ENCODE measurements at regions not wholly inside any gene's neighbourhood (a gene's known extent, or its start where the extent isn't known, plus 50 kb on each side); places are given as distances from the start of the nearest gene placed in this dataset.

GRCh38 chr14:82122655-82123054, 589.0 kb upstream of the SEL1L start:
- no peak for ATAC-seq
- Histone ChIP-seq H3K27me3 (ENCODE audit: low read depth) (no peaks in the 10 kb centered on the region), H3K36me3 (no peaks in the 10 kb centered on the region), H3K27ac (no peak overlapping the region), H3K9me3 (no peaks in the 10 kb centered on the region), H3K4me3 (no peak overlapping the region), H3K4me1 (no peaks in the 10 kb centered on the region)
- DNase-seq = no peak
- intact Hi-C loops (cut with DNase I) = no loop called here
- TF ChIP-seq, protein P1, sequence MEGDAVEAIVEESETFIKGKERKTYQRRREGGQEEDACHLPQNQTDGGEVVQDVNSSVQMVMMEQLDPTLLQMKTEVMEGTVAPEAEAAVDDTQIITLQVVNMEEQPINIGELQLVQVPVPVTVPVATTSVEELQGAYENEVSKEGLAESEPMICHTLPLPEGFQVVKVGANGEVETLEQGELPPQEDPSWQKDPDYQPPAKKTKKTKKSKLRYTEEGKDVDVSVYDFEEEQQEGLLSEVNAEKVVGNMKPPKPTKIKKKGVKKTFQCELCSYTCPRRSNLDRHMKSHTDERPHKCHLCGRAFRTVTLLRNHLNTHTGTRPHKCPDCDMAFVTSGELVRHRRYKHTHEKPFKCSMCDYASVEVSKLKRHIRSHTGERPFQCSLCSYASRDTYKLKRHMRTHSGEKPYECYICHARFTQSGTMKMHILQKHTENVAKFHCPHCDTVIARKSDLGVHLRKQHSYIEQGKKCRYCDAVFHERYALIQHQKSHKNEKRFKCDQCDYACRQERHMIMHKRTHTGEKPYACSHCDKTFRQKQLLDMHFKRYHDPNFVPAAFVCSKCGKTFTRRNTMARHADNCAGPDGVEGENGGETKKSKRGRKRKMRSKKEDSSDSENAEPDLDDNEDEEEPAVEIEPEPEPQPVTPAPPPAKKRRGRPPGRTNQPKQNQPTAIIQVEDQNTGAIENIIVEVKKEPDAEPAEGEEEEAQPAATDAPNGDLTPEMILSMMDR (IDR thresholded peaks at IDR 0.05) = no peak

DNA sequence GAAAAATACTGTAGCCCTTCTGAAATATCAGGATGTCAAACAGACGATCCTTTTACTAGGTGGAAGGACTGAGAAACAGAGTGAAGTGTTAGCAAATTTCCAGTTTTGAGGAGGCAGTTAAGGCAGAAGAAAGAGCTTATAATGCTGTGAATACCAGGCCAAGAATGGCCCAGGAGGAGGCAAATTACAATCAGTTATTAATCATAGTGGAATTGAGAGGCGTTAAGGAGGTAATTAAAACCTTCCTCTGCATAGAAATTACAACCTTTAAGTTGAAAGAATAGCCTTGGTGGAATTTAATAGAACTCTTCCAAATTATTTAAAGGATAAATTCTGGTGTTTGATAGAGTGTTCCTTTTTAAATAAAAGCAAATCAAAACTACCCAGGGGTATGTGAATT, 590.9 kb upstream of the SEL1L start:
- Histone ChIP-seq H3K27ac (no peak overlapping the region), H3K4me1 (no peaks in the 10 kb centered on the region), H3K27me3 (ENCODE audit: low read depth) (no peaks in the 10 kb centered on the region), H3K9me3 (no peaks in the 10 kb centered on the region), H3K4me3 (no peak overlapping the region), H3K36me3 (no peaks in the 10 kb centered on the region)
- TF ChIP-seq, protein P1 (IDR thresholded peaks at IDR 0.05) = no peak
- ATAC-seq = no peak
- no peak for DNase-seq
- intact Hi-C loops (cut with DNase I) = no loop called here

- ATAC-seq = no peak
- Histone ChIP-seq H3K27me3 (ENCODE audit: low read depth) (no peaks in the 10 kb centered on the region), H3K4me3 (no peak overlapping the region), H3K9me3 (no peaks in the 10 kb centered on the region), H3K4me1 (no peaks in the 10 kb centered on the region), H3K27ac (no peak overlapping the region), H3K36me3 (no peaks in the 10 kb centered on the region)
- DNase-seq = no peak
- TF ChIP-seq, protein P1 (IDR thresholded peaks at IDR 0.05) = no peak
- intact Hi-C loops (cut with DNase I) = no loop called here
These were observed 592.4 kb upstream of the SEL1L start for GRCh38 chr14:82126006-82126405.

DNA sequence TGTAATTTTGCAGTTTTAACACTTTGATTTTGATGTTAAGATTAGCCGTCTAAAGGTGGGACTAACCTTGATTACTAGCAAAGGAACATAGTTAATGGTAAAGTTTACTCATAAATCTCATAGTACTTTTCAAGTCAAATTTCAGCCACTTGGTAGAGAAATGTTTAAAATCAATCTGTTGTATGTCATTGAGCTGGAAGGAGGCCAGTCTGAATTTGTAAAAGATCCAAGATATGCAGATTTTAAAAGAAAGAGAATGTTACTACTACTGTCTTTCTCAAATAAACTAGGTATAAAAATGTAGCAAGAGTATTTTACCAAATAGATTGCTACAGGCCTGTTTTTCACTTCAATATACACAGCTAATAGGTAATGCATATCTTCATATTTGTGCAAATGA, 600.8 kb upstream of the SEL1L start:
- DNase-seq = no peak
- ATAC-seq = no peak
- H3K9me3 ChIP-seq = no peaks in the 10 kb centered on the region
- no peaks in the 10 kb centered on the region for H3K36me3 ChIP-seq
- TF ChIP-seq, protein P1 (IDR thresholded peaks at IDR 0.05) = no peak
- no peaks in the 10 kb centered on the region for H3K27me3 ChIP-seq (ENCODE audit: low read depth)
- H3K4me3 ChIP-seq = no peak overlapping the region
- intact Hi-C loops (cut with DNase I) = no loop called here
- no peaks in the 10 kb centered on the region for H3K4me1 ChIP-seq
- H3K27ac ChIP-seq = no peak overlapping the region

DNA sequence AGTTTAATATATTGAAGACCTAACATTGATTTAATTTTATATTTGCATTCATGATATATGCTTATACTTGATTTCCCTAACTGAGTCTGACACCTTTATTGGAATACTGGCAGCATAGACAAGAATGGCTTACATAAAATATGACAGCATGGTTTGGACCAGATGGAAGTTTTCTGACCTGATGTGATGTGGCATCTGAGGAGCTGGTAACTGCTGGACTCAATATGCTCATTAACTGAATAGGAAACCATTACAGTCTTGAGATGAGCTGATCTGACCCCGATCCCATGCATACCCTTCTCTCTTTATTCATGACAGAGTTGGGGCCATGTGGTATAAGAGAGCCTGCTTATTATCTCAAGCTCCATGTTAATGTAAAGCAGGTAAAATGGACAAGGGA, 604.8 kb upstream of the SEL1L start:
- H3K9me3 ChIP-seq = peaks cover 13% of the 10 kb centered on the region
- H3K27ac ChIP-seq = no peak overlapping the region
- no peak for DNase-seq
- H3K4me1 ChIP-seq = no peaks in the 10 kb centered on the region
- no peaks in the 10 kb centered on the region for H3K27me3 ChIP-seq (ENCODE audit: low read depth)
- TF ChIP-seq, protein P1 (IDR thresholded peaks at IDR 0.05) = no peak
- H3K36me3 ChIP-seq = no peaks in the 10 kb centered on the region
- H3K4me3 ChIP-seq = no peak overlapping the region
- ATAC-seq = no peak
- intact Hi-C loops (cut with DNase I) = no loop called here

GRCh38 chr14:82146846-82147245, 613.2 kb upstream of the SEL1L start:
- no peak for DNase-seq

More at GRCh38 chr14:82146846-82147245, 613.2 kb upstream of the SEL1L start:
- H3K4me1 ChIP-seq = no peaks in the 10 kb centered on the region
- TF ChIP-seq, protein P1 (IDR thresholded peaks at IDR 0.05) = no peak
- H3K27me3 ChIP-seq (ENCODE audit: low read depth) = no peaks in the 10 kb centered on the region
- ATAC-seq = no peak
- H3K36me3 ChIP-seq = no peaks in the 10 kb centered on the region
- no peak overlapping the region for H3K4me3 ChIP-seq
- intact Hi-C loops (cut with DNase I) = no loop called here
- H3K27ac ChIP-seq = no peak overlapping the region
- H3K9me3 ChIP-seq = no peaks in the 10 kb centered on the region
